A673 (cell line): ENCODE measurements at regions not wholly inside any gene's neighbourhood (a gene's known extent, or its start where the extent isn't known, plus 50 kb on each side); places are given as distances from the start of the nearest gene placed in this dataset.

Source experiments
- BruUV-seq: library from RNA; stranded (reverse); fragments of 400-500 nt; replicated peaks from 2 replicates; lab custom pipeline; 2021; lab: Mats Ljungman, UMichigan
- CTCF ChIA-PET: fragments of 300-600 bp; sonication (Branson Sonifier 250); formaldehyde crosslinking; loops from one replicate; lab custom pipeline; 2022; ENCODE audit warnings: antibody characterized with exemption; lab: Charles Lee
- POLR2A ChIA-PET: fragments of 300-600 bp; sonication (Branson Sonifier 250); formaldehyde crosslinking; loops from one replicate; lab custom pipeline; 2022; ENCODE audit warnings: antibody characterized with exemption; ENCODE audit not compliant: low non-redundant PET; lab: Charles Lee
- DNase-seq: peaks from one replicate; pipeline ENCODE4 v3.0.0-alpha.2; 2015; ENCODE audit warnings: low spot score
- H3K27ac ChIP-seq: fragments of 200-600 bp; sonication (generic); 2 replicates; pipeline ENCODE4 v1.5.1; 2016; ENCODE audit warnings: mixed run types, low read depth, mild to moderate bottlenecking, mixed read lengths, antibody characterized with exemption, low read length; ENCODE audit not compliant: poor library complexity, severe bottlenecking
- H3K27me3 ChIP-seq: fragments of 200-600 bp; sonication (generic); replicated peaks from 2 replicates; pipeline ENCODE4 v1.6.1; 2017; ENCODE audit warnings: mixed run types, low read depth, mild to moderate bottlenecking, mixed read lengths, antibody characterized with exemption, low read length; ENCODE audit not compliant: insufficient read depth, poor library complexity
- H3K36me3 ChIP-seq: fragments of 200-600 bp; sonication (generic); 2 replicates; pipeline ENCODE4 v1.6.1; 2016; ENCODE audit warnings: mixed run types, mild to moderate bottlenecking, mixed read lengths, antibody characterized with exemption, low read length; ENCODE audit not compliant: insufficient read depth, poor library complexity, severe bottlenecking
- H3K4me1 ChIP-seq: fragments of 200-600 bp; sonication (generic); 2 replicates; pipeline ENCODE4 v1.6.1; 2017; ENCODE audit warnings: mixed run types, mild to moderate bottlenecking, mixed read lengths, antibody characterized with exemption, low read length; ENCODE audit not compliant: insufficient read depth, poor library complexity, severe bottlenecking
- H3K4me3 ChIP-seq: fragments of 200-600 bp; sonication (generic); 2 replicates; pipeline ENCODE4 v1.5.1; 2016; ENCODE audit warnings: low read depth, mixed run types, mild to moderate bottlenecking, mixed read lengths, low read length; ENCODE audit not compliant: poor library complexity, severe bottlenecking
- H3K9me3 ChIP-seq: fragments of 200-600 bp; sonication (generic); 2 replicates; pipeline ENCODE4 v1.6.1; 2016; ENCODE audit warnings: mixed run types, low read depth, mild to moderate bottlenecking, mixed read lengths, antibody characterized with exemption, low read length; ENCODE audit not compliant: poor library complexity, severe bottlenecking
- EZH2 ChIP-seq: fragments of 200-600 bp; sonication (generic); IDR thresholded peaks from 2 replicates; pipeline ENCODE4 v1.6.1; 2017; ENCODE audit warnings: borderline replicate concordance, low read depth, mild to moderate bottlenecking, mixed read lengths, antibody characterized with exemption, low read length; ENCODE audit not compliant: poor library complexity, severe bottlenecking
- intact Hi-C: fragments of 100-400 bp; cut with micrococcal nuclease; formaldehyde crosslinking; loops from one replicate; pipeline ENCODE4 v1.10.0; 2022; ENCODE audit not compliant: unreplicated experiment
- TF ChIP-seq, protein P1 (sequence below): fragments of 300-800, 200-600 bp; sonication (generic); conservative IDR thresholded peaks from 2 replicates; pipeline ENCODE4 v1.5.1; 2017; ENCODE audit warnings: low read depth, mild to moderate bottlenecking, antibody characterized with exemption, low read length, moderate library complexity, mixed read lengths

DNA sequence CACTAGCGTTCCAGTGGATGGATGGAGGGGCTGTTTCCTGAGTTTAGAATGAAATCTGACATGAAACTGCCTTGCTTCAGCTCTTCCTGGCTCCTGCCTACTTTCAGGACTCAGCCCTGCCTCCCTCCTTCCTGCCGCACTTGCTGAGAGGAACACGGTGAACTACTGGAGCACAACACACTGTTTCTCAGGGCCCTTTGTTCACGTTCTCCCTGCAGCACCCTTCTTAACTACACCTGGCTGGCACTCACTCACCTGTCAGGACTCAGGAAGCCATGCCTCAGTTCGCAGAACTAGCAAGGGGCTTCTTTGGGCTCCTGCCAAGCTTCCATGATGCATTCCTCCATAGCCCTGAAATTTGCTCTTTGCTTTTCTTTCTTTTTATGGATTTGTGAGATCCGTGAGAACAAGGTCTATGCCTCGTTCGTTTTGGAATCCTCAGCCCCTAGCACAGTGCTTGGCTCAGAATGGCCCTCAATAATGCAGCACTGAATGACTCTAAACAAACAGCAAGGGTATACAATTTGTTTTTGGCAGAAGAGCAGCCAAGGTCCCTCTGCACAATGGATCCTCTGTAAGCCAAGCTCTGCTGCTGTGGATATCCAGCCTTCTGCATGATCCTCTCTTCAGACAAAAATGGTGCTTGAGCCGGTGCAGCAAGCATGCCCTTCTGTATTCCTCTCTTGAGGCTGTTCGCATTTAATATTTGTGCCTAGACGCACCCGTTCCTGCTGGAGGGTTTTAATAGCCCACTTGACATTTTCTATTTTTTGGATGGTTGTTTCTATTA lies 357.0 kb downstream of the TSN start:
- intact Hi-C loops: no loop called here
- TF ChIP-seq, protein P1, sequence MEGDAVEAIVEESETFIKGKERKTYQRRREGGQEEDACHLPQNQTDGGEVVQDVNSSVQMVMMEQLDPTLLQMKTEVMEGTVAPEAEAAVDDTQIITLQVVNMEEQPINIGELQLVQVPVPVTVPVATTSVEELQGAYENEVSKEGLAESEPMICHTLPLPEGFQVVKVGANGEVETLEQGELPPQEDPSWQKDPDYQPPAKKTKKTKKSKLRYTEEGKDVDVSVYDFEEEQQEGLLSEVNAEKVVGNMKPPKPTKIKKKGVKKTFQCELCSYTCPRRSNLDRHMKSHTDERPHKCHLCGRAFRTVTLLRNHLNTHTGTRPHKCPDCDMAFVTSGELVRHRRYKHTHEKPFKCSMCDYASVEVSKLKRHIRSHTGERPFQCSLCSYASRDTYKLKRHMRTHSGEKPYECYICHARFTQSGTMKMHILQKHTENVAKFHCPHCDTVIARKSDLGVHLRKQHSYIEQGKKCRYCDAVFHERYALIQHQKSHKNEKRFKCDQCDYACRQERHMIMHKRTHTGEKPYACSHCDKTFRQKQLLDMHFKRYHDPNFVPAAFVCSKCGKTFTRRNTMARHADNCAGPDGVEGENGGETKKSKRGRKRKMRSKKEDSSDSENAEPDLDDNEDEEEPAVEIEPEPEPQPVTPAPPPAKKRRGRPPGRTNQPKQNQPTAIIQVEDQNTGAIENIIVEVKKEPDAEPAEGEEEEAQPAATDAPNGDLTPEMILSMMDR: no peak
- TF ChIP-seq EZH2: no peak
- BruUV-seq: no TSS peak
- DNase-seq: no peak
- no peaks in the 10 kb centered on the region for H3K27me3 ChIP-seq
- no peaks in the 10 kb centered on the region for H3K36me3 ChIP-seq
- peaks cover 35% of the 10 kb centered on the region for H3K4me1 ChIP-seq
- POLR2A ChIA-PET: no interaction called here
- no peak overlapping the region for H3K4me3 ChIP-seq
- no peak overlapping the region for H3K27ac ChIP-seq
- CTCF ChIA-PET: no interaction called here
- H3K9me3 ChIP-seq: no peaks in the 10 kb centered on the region

DNA sequence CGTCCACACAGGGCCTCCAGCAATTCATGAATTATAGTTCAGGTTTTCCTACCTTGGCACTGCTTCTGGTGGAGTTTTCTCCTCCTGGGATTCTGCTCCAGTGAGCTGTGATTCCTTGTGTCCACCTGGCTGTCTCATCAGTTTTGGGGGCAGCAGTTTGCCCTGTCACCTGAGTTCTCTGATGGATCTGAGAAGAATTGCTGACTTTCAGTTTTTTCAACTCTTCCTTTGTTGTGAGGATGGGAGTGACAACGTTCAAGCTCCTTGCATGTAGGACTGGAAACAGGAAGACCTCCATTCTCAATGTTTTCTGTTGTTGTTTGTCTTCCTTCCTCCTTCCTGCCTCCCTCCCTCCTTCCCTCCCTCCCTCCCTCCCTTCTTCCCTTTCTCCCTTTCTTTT lies 359.0 kb downstream of the TSN start:
- no TSS peak for BruUV-seq
- Histone ChIP-seq H3K4me1 (peaks cover 24% of the 10 kb centered on the region), H3K36me3 (no peaks in the 10 kb centered on the region), H3K27me3 (no peaks in the 10 kb centered on the region), H3K9me3 (peaks cover 4% of the 10 kb centered on the region), H3K4me3 (no peak overlapping the region), H3K27ac (peak overlapping the region; percentile 43)
- intact Hi-C loops: no loop called here
- no peak for DNase-seq
- TF ChIP-seq EZH2: no peak
- TF ChIP-seq, protein P1: no peak
- POLR2A ChIA-PET: interaction anchor here (0.5 kb wide), 1 partner anchor 59 kb away, joined by 7 read pairs; no protein-coding TSS in a partner anchor
- CTCF ChIA-PET: interaction anchor here (1.1 kb wide), 1 partner anchor 217 kb away, joined by 4 read pairs; no protein-coding TSS in a partner anchor

DNA sequence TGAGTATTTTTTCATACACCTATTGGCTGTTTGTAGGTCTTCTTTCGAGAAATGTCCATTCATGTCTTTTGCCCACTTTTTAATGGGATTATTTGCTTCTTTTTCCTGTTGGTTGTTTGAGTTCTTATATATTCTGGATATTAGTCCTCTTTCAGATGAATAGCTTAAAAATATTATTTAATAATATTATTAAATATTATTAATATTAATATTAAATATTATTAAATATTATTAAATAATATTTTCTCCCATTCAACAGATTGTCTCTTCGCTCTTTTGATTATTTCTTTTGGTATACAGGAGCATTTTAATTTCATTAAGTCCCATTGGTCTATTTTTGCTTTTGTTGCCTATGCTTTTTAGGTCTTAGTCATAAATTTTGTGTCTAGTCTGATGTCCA lies 361.9 kb downstream of the TSN start:
- H3K36me3 ChIP-seq: no peaks in the 10 kb centered on the region
- intact Hi-C loops: no loop called here
- ChIA-PET POLR2A (no interaction called here), CTCF (no interaction called here)
- H3K27ac ChIP-seq: no peak overlapping the region
- no peak for DNase-seq
- TF ChIP-seq, protein P1: no peak
- TF ChIP-seq EZH2: no peak
- H3K9me3 ChIP-seq: peaks cover 5% of the 10 kb centered on the region
- H3K4me1 ChIP-seq: peaks cover 24% of the 10 kb centered on the region
- H3K27me3 ChIP-seq: no peaks in the 10 kb centered on the region
- BruUV-seq: no TSS peak
- no peak overlapping the region for H3K4me3 ChIP-seq
